IMR-90 (cell line): ENCODE measurements at regions not wholly inside any gene's neighbourhood (a gene's known extent, or its start where the extent isn't known, plus 50 kb on each side); places are given as distances from the start of the nearest gene placed in this dataset.

Experiments
- ATAC-seq: fragments of 200-7000 bp; cut with Tn5 transposase; 2 replicates; pipeline ENCODE4 v1.9.1; 2020; ENCODE audit warnings: low read depth, mild to moderate bottlenecking, moderate library complexity
- BruUV-seq: library from RNA; stranded (reverse); fragments of 400-500 nt; replicated peaks from 2 replicates; lab custom pipeline; 2021; lab: Mats Ljungman, UMichigan
- CTCF ChIA-PET: fragments of 300-600 bp; formaldehyde crosslinking; extraction: SDS; loops from one replicate; lab custom pipeline; 2021; ENCODE audit warnings: antibody characterized with exemption; lab: Yijun Ruan, JAX
- POLR2A ChIA-PET: fragments of 300-600 bp; sonication (Branson Sonifier 250); formaldehyde crosslinking; loops from one replicate; lab custom pipeline; 2022; ENCODE audit warnings: antibody characterized with exemption; ENCODE audit not compliant: unreplicated experiment; lab: Charles Lee
- DNase-seq: peaks from one replicate; pipeline ENCODE4 v3.0.0; 2013
- H2AFZ ChIP-seq: replicated peaks from 2 replicates; pipeline ENCODE3; 2013; ENCODE audit warnings: low read length, mild to moderate bottlenecking; ENCODE audit not compliant: poor library complexity
- H2AK5ac ChIP-seq: 2 replicates; pipeline ENCODE4 v1.6.1; 2013; ENCODE audit warnings: low read depth, low read length, inconsistent platforms
- H2AK9ac ChIP-seq: replicated peaks from 2 replicates; pipeline ENCODE3; 2013; ENCODE audit warnings: mild to moderate bottlenecking, low read depth, low read length, moderate library complexity; ENCODE audit not compliant: poor library complexity
- H2BK120ac ChIP-seq: 2 replicates; pipeline ENCODE4 v1.6.1; 2013; ENCODE audit warnings: low read depth, low read length, inconsistent platforms
- H2BK15ac ChIP-seq: 3 replicates; pipeline ENCODE4 v1.6.1; 2013; ENCODE audit warnings: low read depth, low read length, inconsistent platforms
- H2BK20ac ChIP-seq: 2 replicates; pipeline ENCODE4 v1.6.1; 2013; ENCODE audit warnings: low read depth, mild to moderate bottlenecking, inconsistent platforms, low read length, moderate library complexity
- H2BK5ac ChIP-seq: 2 replicates; pipeline ENCODE4 v1.6.1; 2013; ENCODE audit warnings: mild to moderate bottlenecking, low read depth, low read length, inconsistent platforms; ENCODE audit not compliant: poor library complexity, severe bottlenecking
- H3K14ac ChIP-seq: replicated peaks from 2 replicates; pipeline ENCODE4 v1.6.1; 2013; ENCODE audit warnings: low read depth, low read length, inconsistent platforms
- H3K18ac ChIP-seq: 2 replicates; pipeline ENCODE4 v1.6.1; 2013; ENCODE audit warnings: low read depth, low read length, control low read depth
- H3K23ac ChIP-seq: 2 replicates; pipeline ENCODE4 v1.6.1; 2013; ENCODE audit warnings: low read depth, low read length, inconsistent platforms
- H3K27ac ChIP-seq: 2 replicates; pipeline ENCODE4 v1.5.1; 2013; ENCODE audit warnings: mild to moderate bottlenecking, control low read depth, low read length; ENCODE audit not compliant: insufficient read depth
- H3K27me3 ChIP-seq: 2 replicates; pipeline ENCODE4 v1.6.1; 2013; ENCODE audit warnings: low read length; ENCODE audit not compliant: control insufficient read depth, insufficient read depth
- H3K36me3 ChIP-seq: 2 replicates; pipeline ENCODE4 v1.6.1; 2013; ENCODE audit warnings: low read length, mixed read lengths; ENCODE audit not compliant: control insufficient read depth, insufficient read depth
- H3K4ac ChIP-seq: 2 replicates; pipeline ENCODE4 v1.6.1; 2013; ENCODE audit warnings: low read depth, low read length, inconsistent platforms
- H3K4me1 ChIP-seq: 2 replicates; pipeline ENCODE4 v1.6.1; 2013; ENCODE audit warnings: low read length, mixed read lengths; ENCODE audit not compliant: control insufficient read depth, insufficient read depth
- H3K4me2 ChIP-seq: 2 replicates; pipeline ENCODE4 v1.6.1; 2013; ENCODE audit warnings: low read depth, mild to moderate bottlenecking, control low read depth, low read length, moderate library complexity
- H3K4me3 ChIP-seq: 2 replicates; pipeline ENCODE4 v1.5.1; 2013; ENCODE audit warnings: low read depth, mild to moderate bottlenecking, control low read depth, low read length, moderate library complexity; ENCODE audit not compliant: insufficient read depth
- H3K56ac ChIP-seq: 2 replicates; pipeline ENCODE4 v1.6.1; 2013; ENCODE audit warnings: low read length, inconsistent platforms; ENCODE audit not compliant: insufficient read depth; ENCODE audit errors: extremely low read depth
- H3K79me1 ChIP-seq, 2 experiments: 2 replicates each; pipeline ENCODE4 v1.6.1; 2013; ENCODE audit warnings: low read length in 2 of 2, inconsistent platforms in 1 of 2, low read depth in 1 of 2
- H3K9ac ChIP-seq: 2 replicates; pipeline ENCODE4 v1.6.1; 2013; ENCODE audit warnings: low read depth, low read length, control low read depth
- H3K9me1 ChIP-seq: 2 replicates; pipeline ENCODE4 v1.6.1; 2013; ENCODE audit warnings: low read length, inconsistent platforms; ENCODE audit not compliant: insufficient read depth
- H3K9me3 ChIP-seq: 2 replicates; pipeline ENCODE4 v1.6.1; 2013; ENCODE audit warnings: low read length; ENCODE audit not compliant: control insufficient read depth, insufficient read depth
- H4K20me1 ChIP-seq: 2 replicates; pipeline ENCODE4 v1.6.1; 2013; ENCODE audit warnings: low read length, inconsistent platforms; ENCODE audit not compliant: insufficient read depth
- H4K5ac ChIP-seq: 2 replicates; pipeline ENCODE4 v1.6.1; 2013; ENCODE audit warnings: mild to moderate bottlenecking, low read depth, low read length, control low read depth
- H4K8ac ChIP-seq, 2 experiments: 2 replicates each; pipeline ENCODE4 v1.6.1; 2013; ENCODE audit warnings: low read depth in 2 of 2, low read length in 2 of 2, control low read depth in 1 of 2, inconsistent platforms in 1 of 2
- H4K91ac ChIP-seq: 2 replicates; pipeline ENCODE4 v1.6.1; 2013; ENCODE audit warnings: low read depth, low read length, inconsistent platforms; ENCODE audit not compliant: insufficient read depth
- BHLHE40 ChIP-seq: fragments of 150-350 bp; IDR thresholded peaks from 2 replicates; pipeline ENCODE4 v1.6.1; 2016; ENCODE audit warnings: mild to moderate bottlenecking, low read depth, low read length
- CEBPB ChIP-seq: IDR thresholded peaks from 2 replicates; pipeline ENCODE4 v1.6.1; 2012; ENCODE audit warnings: low read depth, low read length, improper control_type of control experiment
- CHD1 ChIP-seq: IDR thresholded peaks from 2 replicates; pipeline ENCODE4 v1.6.1; 2012; ENCODE audit warnings: low read depth, low read length, improper control_type of control experiment
- CTCF ChIP-seq: conservative IDR thresholded peaks from 2 replicates; pipeline ENCODE4 v1.5.1; 2012; ENCODE audit warnings: mild to moderate bottlenecking, low read depth, low read length, improper control_type of control experiment
- ELK1 ChIP-seq: fragments of 150-350 bp; IDR thresholded peaks from 2 replicates; pipeline ENCODE4 v1.6.1; 2016; ENCODE audit warnings: low read depth, mild to moderate bottlenecking, low read length, moderate library complexity, borderline replicate concordance
- FOS ChIP-seq: fragments of 150-350 bp; IDR thresholded peaks from 2 replicates; pipeline ENCODE4 v1.6.1; 2016; ENCODE audit warnings: low read depth, low read length
- MAFK ChIP-seq: IDR thresholded peaks from 2 replicates; pipeline ENCODE4 v1.6.1; 2012; ENCODE audit warnings: low read depth, low read length, improper control_type of control experiment
- MAZ ChIP-seq: IDR thresholded peaks from 2 replicates; pipeline ENCODE4 v1.6.1; 2012; ENCODE audit warnings: low read depth, mild to moderate bottlenecking, low read length, improper control_type of control experiment, moderate library complexity, borderline replicate concordance
- MXI1 ChIP-seq: IDR thresholded peaks from 2 replicates; pipeline ENCODE4 v1.6.1; 2012; ENCODE audit warnings: low read depth, mild to moderate bottlenecking, low read length, moderate library complexity, borderline replicate concordance
- NFE2L2 ChIP-seq: fragments of 150-350 bp; IDR thresholded peaks from 2 replicates; pipeline ENCODE4 v1.6.1; 2016; ENCODE audit warnings: low read depth, mild to moderate bottlenecking, low read length
- POLR2A ChIP-seq: IDR thresholded peaks from 2 replicates; pipeline ENCODE4 v1.6.1; 2012; ENCODE audit warnings: mild to moderate bottlenecking, low read depth, low read length
- RAD21 ChIP-seq: IDR thresholded peaks from 2 replicates; pipeline ENCODE4 v1.6.1; 2012; ENCODE audit warnings: low read length, improper control_type of control experiment
- RCOR1 ChIP-seq: IDR thresholded peaks from 2 replicates; pipeline ENCODE4 v1.6.1; 2012; ENCODE audit warnings: mild to moderate bottlenecking, low read length, improper control_type of control experiment; ENCODE audit not compliant: insufficient replicate concordance
- RFX5 ChIP-seq: IDR thresholded peaks from 2 replicates; pipeline ENCODE4 v1.8.0; 2012; ENCODE audit warnings: low read depth, mild to moderate bottlenecking, low read length, moderate library complexity
- SMC3 ChIP-seq: fragments of 150-350 bp; IDR thresholded peaks from 2 replicates; pipeline ENCODE4 v1.6.1; 2016; ENCODE audit warnings: low read depth, mild to moderate bottlenecking, antibody characterized with exemption, low read length, moderate library complexity
- USF2 ChIP-seq: fragments of 150-350 bp; IDR thresholded peaks from 2 replicates; pipeline ENCODE4 v1.6.1; 2017; ENCODE audit warnings: mild to moderate bottlenecking, antibody characterized with exemption, low read length, low read depth
- WGBS, 2 experiments: methylation state at CpG; one replicate each; pipeline versions ENCODE4 v1.1.5 to v1.1.7; 2013; ENCODE audit warnings: missing lambda C conversion rate in 2 of 2; ENCODE audit not compliant: insufficient read length in 1 of 2; ENCODE audit errors: extremely low coverage in 2 of 2; 5-methylcytosine and 5-hydroxymethylcytosine counted together
- dilution Hi-C: fragments of 300-500 bp; cut with HindIII; formaldehyde crosslinking; loops from one replicate; pipeline ENCODE4 v1.14.3; 2018; ENCODE audit warnings: low sequenced_read_pairs; ENCODE audit not compliant: unreplicated experiment
- in situ Hi-C: fragments of 300-500 bp; cut with MboI; formaldehyde crosslinking; loops from 3 replicates; pipeline ENCODE4 v1.14.3; 2019; ENCODE audit warnings: low sequenced_read_pairs, inconsistent platforms, mixed read lengths
- intact Hi-C: fragments of 100-400 bp; cut with micrococcal nuclease; formaldehyde crosslinking; loops from 2 replicates; pipeline ENCODE4 v1.10.0; 2022

- no peak overlapping the region for H3K27ac ChIP-seq
- H3K23ac ChIP-seq: no peak overlapping the region
- H3K36me3 ChIP-seq: no peaks in the 10 kb centered on the region
- BruUV-seq: no TSS peak
- no peaks in the 10 kb centered on the region for H3K9me1 ChIP-seq
- no peaks in the 10 kb centered on the region for H4K20me1 ChIP-seq
- H3K14ac ChIP-seq: no peak overlapping the region
- peak overlapping the region; percentile 42; the same call in 1 of the 2 replicates for H2BK20ac ChIP-seq
- H3K4me2 ChIP-seq: no peak overlapping the region
- ATAC-seq (no peak), DNase-seq (no peak)
- TF ChIP-seq CHD1: no peak
- TF ChIP-seq FOS: no peak
- TF ChIP-seq SMC3: no peak
- no peak for TF ChIP-seq MAFK
- TF ChIP-seq RFX5: no peak
- TF ChIP-seq RCOR1: no peak
- no peak for TF ChIP-seq USF2
- TF ChIP-seq CEBPB: no peak
- no peak for TF ChIP-seq POLR2A
- TF ChIP-seq CTCF: no peak
- no peak for TF ChIP-seq RAD21
- no peak for TF ChIP-seq ELK1
- TF ChIP-seq MXI1: no peak
- TF ChIP-seq MAZ: no peak
- TF ChIP-seq BHLHE40: no peak
- TF ChIP-seq NFE2L2: no peak
- H2BK15ac ChIP-seq: no peak overlapping the region
- in situ Hi-C loops (no loop called here), intact Hi-C loops (no loop called here), dilution Hi-C loops (no loop called here)
- H3K4me3 ChIP-seq: no peak overlapping the region
- POLR2A ChIA-PET: no interaction called here
- no CpG with 5 or more reads among the region's 4 CpGs for WGBS, 2 experiments
- H4K91ac ChIP-seq: no peak overlapping the region
- no peaks in the 10 kb centered on the region for H3K9me3 ChIP-seq
- H2BK120ac ChIP-seq: no peak overlapping the region
- H2AFZ ChIP-seq: no peak overlapping the region
- 0 out of 2 replicates have a peak overlapping the region, but pooled peaks have one; percentile 12 for H3K4ac ChIP-seq
- H2BK5ac ChIP-seq: no peak overlapping the region
- CTCF ChIA-PET: no interaction called here
- H3K9ac ChIP-seq: no peak overlapping the region
- H3K18ac ChIP-seq: no peak overlapping the region
- no peak overlapping the region for H2AK5ac ChIP-seq
- H3K4me1 ChIP-seq: no peaks in the 10 kb centered on the region; the same call in none of the 2 replicates
- no peak overlapping the region for H4K5ac ChIP-seq
- no peak overlapping the region for H3K56ac ChIP-seq
- no peaks in the 10 kb centered on the region for H3K27me3 ChIP-seq
- H4K8ac ChIP-seq: no peak overlapping the region
- no peak overlapping the region for H2AK9ac ChIP-seq
- no peaks in the 10 kb centered on the region for H3K79me1 ChIP-seq
Observed at GRCh38 chr1:81109038-81109437, 691.7 kb upstream of the ADGRL2 start.
